ENCODE measurements at regions not wholly inside any gene's neighbourhood (a gene's known extent, or its start where the extent isn't known, plus 50 kb on each side); places are given as distances from the start of the nearest gene placed in this dataset.

GRCh38 chrX:7225338-7225737, 77.4 kb upstream of the PUDP start:
- ChIA-PET CTCF (no interaction called here), POLR2A (no interaction called here)
- Mint-ChIP-seq H3K4me3 (ENCODE audit: unreplicated experiment) (no peak overlapping the region), H3K9me3 (ENCODE audit: unreplicated experiment) (no peaks in the 10 kb centered on the region), H3K36me3 (ENCODE audit: insufficient read depth, unreplicated experiment) (no peaks in the 10 kb centered on the region), H3K27ac (ENCODE audit: low read depth, unreplicated experiment) (no peak overlapping the region), H3K27me3 (ENCODE audit: insufficient read depth, unreplicated experiment) (no peaks in the 10 kb centered on the region), H3K4me1 (ENCODE audit: insufficient read depth, unreplicated experiment) (no peaks in the 10 kb centered on the region)
- TF ChIP-seq CTCF (IDR thresholded peaks at IDR 0.05; ENCODE audit: unreplicated experiment) = no peak
- BruUV-seq (replicated peaks) = no TSS peak
- DNase-seq (ENCODE audit: unreplicated experiment) = no peak
- intact Hi-C loops (cut with micrococcal nuclease) = no loop called here

GRCh38 chrX:7223271-7223670, 75.3 kb upstream of the PUDP start:
- no TSS peak for BruUV-seq (replicated peaks)
- intact Hi-C loops (cut with micrococcal nuclease) = no loop called here
- no peak overlapping the region for H3K27ac Mint-ChIP-seq (ENCODE audit: low read depth, unreplicated experiment)
- H3K36me3 Mint-ChIP-seq (ENCODE audit: insufficient read depth, unreplicated experiment) = no peaks in the 10 kb centered on the region
- ChIA-PET POLR2A (no interaction called here), CTCF (no interaction called here)
- no peaks in the 10 kb centered on the region for H3K4me1 Mint-ChIP-seq (ENCODE audit: insufficient read depth, unreplicated experiment)
- no peaks in the 10 kb centered on the region for H3K27me3 Mint-ChIP-seq (ENCODE audit: insufficient read depth, unreplicated experiment)
- H3K4me3 Mint-ChIP-seq (ENCODE audit: unreplicated experiment) = no peak overlapping the region
- no peak for DNase-seq (ENCODE audit: unreplicated experiment)
- no peak for TF ChIP-seq CTCF (IDR thresholded peaks at IDR 0.05; ENCODE audit: unreplicated experiment)
- no peaks in the 10 kb centered on the region for H3K9me3 Mint-ChIP-seq (ENCODE audit: unreplicated experiment)

GRCh38 chrX:7220121-7220520, 72.2 kb upstream of the PUDP start:
- no peak for TF ChIP-seq CTCF (IDR thresholded peaks at IDR 0.05; ENCODE audit: unreplicated experiment)
- Mint-ChIP-seq H3K4me1 (ENCODE audit: insufficient read depth, unreplicated experiment) (no peaks in the 10 kb centered on the region), H3K9me3 (ENCODE audit: unreplicated experiment) (no peaks in the 10 kb centered on the region), H3K36me3 (ENCODE audit: insufficient read depth, unreplicated experiment) (peaks cover 4% of the 10 kb centered on the region), H3K27me3 (ENCODE audit: insufficient read depth, unreplicated experiment) (no peaks in the 10 kb centered on the region), H3K4me3 (ENCODE audit: unreplicated experiment) (no peak overlapping the region), H3K27ac (ENCODE audit: low read depth, unreplicated experiment) (no peak overlapping the region)
- CTCF ChIA-PET = no interaction called here
- no peak for DNase-seq (ENCODE audit: unreplicated experiment)
- intact Hi-C loops (cut with micrococcal nuclease) = no loop called here
- no TSS peak for BruUV-seq (replicated peaks)
- POLR2A ChIA-PET = no interaction called here

- intact Hi-C loops (cut with micrococcal nuclease) = no loop called here
- peaks cover 4% of the 10 kb centered on the region for H3K36me3 Mint-ChIP-seq (ENCODE audit: insufficient read depth, unreplicated experiment)
- no peak overlapping the region for H3K27ac Mint-ChIP-seq (ENCODE audit: low read depth, unreplicated experiment)
- BruUV-seq (replicated peaks) = no TSS peak
- no peak for DNase-seq (ENCODE audit: unreplicated experiment)
- H3K27me3 Mint-ChIP-seq (ENCODE audit: insufficient read depth, unreplicated experiment) = no peaks in the 10 kb centered on the region
- CTCF ChIA-PET = interaction anchor here (0.6 kb wide), 1 partner anchor 29 kb away, joined by 3 read pairs; no protein-coding TSS in a partner anchor
- POLR2A ChIA-PET = no interaction called here
- H3K9me3 Mint-ChIP-seq (ENCODE audit: unreplicated experiment) = no peaks in the 10 kb centered on the region
- H3K4me1 Mint-ChIP-seq (ENCODE audit: insufficient read depth, unreplicated experiment) = no peaks in the 10 kb centered on the region
- H3K4me3 Mint-ChIP-seq (ENCODE audit: unreplicated experiment) = no peak overlapping the region
- no peak for TF ChIP-seq CTCF (IDR thresholded peaks at IDR 0.05; ENCODE audit: unreplicated experiment)
Observed at GRCh38 chrX:7219153-7219705, 71.3 kb upstream of the PUDP start.

All from MCF 10A (cell line).